Right hindlimb (tissue), 1 donor: ENCODE measurements at regions not wholly inside any gene's neighbourhood (a gene's known extent, or its start where the extent isn't known, plus 50 kb on each side); places are given as distances from the start of the nearest gene placed in this dataset.

Experiments
- DNase-seq: peaks from one replicate; pipeline ENCODE4 v3.0.0-alpha.2; 2018

GRCh38 chr3:72388117-72388516 lies 460.1 kb downstream of the SHQ1 start:
- DNase-seq, result no peak

- no peak for DNase-seq
Observed at GRCh38 chr3:72386327-72387000, 461.8 kb downstream of the SHQ1 start.

DNA sequence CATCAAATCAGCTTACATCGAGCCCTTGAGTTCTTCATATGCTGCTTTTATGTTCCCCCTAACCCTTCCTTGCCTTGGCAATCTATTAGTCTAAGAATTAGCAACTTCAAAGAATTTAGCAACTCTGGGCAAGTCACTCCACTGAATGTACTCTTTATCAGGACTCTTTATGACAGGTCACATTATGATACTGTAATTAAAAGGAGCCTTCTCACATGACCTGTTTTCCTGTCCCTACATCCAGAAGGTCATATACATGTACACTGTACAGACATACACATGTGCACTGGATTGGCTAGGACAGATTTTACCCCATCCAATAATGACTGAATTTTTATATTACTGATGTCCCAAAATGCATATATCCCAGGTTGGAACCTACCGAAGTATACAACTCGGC lies 463.1 kb downstream of the SHQ1 start:
- no peak for DNase-seq

- DNase-seq, result no peak
Observed at GRCh38 chr3:72384602-72385001, 463.6 kb downstream of the SHQ1 start.

- no peak for DNase-seq
Observed at GRCh38 chr3:72383883-72384282, 464.4 kb downstream of the SHQ1 start.

GRCh38 chr3:72383230-72383629 lies 465.0 kb downstream of the SHQ1 start:
- DNase-seq, result no peak

GRCh38 chr3:72382460-72382859 lies 465.8 kb downstream of the SHQ1 start:
- no peak for DNase-seq

DNA sequence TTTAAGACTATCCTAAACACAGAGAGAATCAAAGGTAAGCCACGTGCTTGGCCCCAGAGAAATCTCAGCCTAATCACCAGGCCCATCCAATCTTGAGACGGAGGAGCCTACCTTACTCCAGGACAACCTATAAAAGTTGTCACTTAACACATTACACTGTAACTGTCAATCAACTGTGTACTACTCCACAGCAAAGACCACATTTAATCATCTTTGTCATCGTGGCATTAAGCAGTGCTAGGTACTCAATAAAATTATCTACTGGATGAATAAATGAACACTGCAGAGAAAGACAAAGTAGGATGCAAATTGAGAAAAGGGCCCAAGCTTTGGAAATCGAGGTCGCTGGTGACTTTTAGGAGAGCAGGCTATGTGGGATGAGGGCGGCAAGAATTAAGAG lies 466.7 kb downstream of the SHQ1 start:
- no peak for DNase-seq

DNA sequence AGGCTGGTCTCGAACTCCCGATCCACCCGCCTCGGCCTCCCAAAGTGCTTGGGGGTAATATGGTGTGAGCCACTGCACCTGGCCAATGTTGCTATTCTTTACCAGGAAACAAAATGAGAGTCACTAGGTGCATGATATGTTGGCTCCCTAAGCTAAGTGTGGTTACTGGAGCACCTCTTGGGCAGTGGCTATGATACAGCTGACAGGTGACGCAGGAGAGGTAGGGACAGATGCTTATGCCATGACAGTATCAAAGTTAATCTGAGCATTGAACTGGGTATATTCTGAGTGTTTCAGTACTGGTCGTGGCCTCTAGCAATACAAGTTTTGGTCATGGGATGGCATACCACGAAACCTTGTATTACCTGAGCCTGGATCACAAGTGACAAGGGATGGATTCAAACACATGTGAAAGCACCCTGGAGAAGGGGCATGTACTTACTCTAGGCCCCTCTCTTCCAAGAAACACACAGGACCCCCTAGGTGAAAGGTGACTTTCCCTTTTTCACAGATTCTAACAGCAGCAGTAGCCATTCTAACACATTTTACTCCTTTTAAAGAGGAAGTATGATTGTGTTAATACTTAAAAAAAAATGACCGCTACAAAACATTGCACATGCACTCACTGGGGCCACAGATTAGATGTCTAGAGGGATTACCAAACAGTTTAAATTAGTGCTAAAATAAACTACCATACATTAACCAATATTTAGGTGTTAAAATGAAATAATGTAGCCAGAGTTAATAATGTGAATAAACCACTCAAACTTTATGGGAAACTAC lies 467.3 kb downstream of the SHQ1 start:
- no peak for DNase-seq

GRCh38 chr3:72380193-72380592 lies 468.1 kb downstream of the SHQ1 start:
- no peak for DNase-seq

- no peak for DNase-seq
Observed at GRCh38 chr3:72379500-72380187, 468.6 kb downstream of the SHQ1 start.

DNA sequence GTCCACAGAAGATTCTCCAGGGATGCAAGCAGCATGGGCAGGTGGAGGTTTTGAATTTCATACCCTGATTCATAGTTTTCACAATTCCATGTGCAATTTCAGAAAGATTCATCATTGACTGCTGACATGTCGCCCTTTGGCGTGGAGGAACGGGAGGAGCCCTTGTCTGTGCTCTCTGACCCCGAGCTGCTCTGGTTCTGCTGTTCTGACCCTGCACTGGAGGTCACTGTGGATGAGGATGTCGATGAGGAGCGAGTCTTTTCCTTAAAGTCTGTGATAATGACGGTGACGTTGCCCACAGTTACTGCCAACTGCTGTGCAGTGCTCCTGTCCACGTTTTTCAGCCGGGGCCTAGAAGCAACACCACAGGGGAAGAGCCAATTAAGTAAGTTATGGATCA lies 470.0 kb downstream of the SHQ1 start:
- no peak for DNase-seq

DNA sequence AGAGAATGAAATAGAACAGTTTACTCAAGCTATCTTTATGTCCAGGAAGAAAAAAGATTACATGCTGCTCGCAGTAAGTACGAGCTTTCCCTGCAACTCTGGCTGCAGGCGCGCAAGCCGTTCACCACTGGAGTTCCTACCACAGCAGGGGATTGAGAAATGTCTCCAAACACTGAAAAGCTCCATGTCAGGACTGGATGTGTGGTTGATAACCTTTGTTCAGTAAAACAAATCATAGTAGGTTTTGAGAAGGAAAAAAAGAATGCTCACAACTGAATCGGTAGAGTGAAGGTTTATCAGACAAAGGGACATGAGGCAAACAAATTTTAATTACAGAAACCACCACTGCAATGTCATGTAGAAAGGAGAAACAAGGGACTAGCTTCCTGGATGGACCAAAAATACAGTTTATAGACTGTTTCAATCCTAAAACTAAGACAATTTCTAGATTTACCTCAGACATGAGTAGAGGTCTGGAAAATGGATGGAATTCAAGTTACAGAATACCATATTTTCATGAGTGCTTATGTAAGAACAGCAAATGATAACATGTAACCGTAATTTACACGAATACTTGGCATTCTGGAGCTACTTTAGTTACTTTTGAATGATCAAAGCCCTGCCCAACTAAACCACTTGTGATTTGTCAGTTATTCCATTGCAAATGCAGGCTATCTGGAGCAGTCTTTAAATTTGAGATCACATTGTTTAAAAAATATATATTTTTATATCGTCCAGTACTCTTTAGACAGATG lies 471.1 kb downstream of the SHQ1 start:
- DNase-seq, result no peak

GRCh38 chr3:72375237-72376076 lies 472.8 kb downstream of the SHQ1 start:
- DNase-seq, result no peak

DNA sequence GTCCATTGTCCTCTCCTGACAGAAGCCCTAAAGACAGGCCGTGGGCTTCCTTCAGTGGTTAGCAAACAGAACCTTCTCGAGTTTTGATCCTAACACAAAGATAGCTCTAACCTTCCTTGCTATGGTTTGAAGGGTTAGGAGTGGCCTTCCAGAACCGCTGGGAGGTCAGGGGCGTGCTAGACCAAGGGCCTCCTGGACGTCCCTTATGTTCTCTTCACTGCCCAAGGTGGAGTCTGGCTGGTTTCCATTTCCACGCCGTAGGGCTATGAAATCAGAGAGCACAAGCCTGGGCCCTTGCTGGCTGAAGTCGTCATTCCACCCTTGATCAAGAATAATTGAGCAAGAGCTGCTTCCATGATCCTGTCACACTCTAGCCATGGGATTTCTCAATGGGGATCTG lies 475.1 kb downstream of the SHQ1 start:
- no peak for DNase-seq

DNA sequence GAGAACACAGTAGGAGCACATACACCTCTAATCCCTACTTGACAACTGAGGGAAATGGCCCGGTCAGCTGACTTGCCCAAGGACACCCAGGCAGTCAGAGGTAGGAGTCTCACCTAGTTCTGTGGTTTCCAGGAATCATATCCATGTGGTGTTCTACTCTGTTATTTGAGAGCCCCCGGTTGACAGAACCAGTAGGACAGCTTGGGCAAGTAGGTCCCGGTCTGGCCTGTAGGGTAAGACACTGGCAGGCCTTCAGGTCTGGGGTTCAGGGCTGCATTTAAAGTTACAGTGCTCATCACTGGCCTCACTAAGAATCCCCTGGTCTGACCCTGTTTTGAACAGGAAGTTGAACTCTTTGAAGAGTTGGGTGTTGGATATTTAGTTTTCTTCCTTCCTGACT lies 476.1 kb downstream of the SHQ1 start:
- no peak for DNase-seq

GRCh38 chr3:72371431-72371830 lies 476.8 kb downstream of the SHQ1 start:
- no peak for DNase-seq

DNA sequence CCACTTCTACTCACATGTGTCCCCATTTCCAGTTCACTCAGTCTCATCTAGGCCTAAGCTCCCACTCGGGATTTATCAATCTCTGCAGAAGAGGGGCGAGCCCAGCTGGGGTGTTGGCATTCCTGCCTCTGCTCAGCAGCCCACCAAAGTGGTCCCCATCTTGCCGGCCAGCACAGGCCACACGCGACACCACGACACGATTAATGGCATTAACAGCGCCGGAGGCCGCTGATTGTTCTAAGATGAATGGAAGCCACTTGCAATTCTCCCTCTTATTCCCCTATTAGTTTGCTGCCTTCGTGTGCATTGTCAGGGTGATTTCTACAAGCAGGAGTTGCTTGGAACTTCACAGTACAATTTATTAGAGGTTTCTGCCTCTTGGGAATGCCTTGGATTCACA lies 477.3 kb downstream of the SHQ1 start:
- DNase-seq, result no peak

DNA sequence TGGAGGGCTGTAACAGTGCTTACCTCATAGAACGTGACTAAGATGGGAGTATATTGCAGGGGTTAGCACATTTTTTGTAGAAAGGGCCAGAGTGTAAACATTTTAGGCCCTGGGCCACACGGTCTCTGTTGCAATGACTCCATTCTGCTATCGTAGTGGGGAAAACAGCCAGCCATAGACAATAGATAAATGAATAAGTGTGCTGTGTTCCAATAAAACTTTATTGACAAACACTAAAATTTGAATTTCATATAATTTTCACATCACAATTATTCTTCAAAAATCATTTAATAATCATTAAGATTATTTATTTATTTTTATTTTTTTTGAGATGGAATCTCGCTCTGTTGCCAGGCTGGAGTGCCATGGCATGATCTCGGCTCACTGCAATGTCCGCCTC lies 478.6 kb downstream of the SHQ1 start:
- DNase-seq, result no peak

DNA sequence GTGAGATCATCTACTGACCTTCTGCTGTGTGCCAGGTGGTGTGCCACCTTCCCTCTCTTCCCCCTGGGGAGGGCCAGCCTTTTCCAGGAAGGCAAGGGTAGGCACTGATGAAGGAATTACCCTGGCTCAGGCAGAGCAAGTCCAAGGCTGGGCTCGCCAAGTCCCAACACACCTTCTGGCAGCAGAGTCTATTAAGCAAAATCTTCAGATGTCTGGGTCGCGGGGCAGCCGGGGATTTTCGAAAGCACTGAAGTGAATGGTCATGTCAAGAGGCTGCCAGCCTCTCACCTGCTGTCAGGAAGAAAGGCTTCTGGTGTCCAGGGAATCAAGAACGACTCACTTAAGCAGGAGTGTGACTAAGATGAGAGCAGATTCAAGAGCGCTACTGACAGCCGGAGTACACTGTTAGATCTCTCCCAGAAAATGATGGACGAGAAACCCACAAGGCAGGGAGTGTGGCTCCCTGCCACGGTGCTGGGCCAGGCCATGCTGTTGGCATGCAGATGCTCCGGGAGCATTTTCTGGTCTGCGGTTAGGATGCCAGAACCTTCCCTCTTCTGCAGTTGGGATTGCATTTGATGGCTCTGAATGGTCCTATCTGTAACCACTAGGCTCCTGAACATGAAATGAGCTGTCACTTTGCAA lies 479.8 kb downstream of the SHQ1 start:
- DNase-seq, result no peak

DNA sequence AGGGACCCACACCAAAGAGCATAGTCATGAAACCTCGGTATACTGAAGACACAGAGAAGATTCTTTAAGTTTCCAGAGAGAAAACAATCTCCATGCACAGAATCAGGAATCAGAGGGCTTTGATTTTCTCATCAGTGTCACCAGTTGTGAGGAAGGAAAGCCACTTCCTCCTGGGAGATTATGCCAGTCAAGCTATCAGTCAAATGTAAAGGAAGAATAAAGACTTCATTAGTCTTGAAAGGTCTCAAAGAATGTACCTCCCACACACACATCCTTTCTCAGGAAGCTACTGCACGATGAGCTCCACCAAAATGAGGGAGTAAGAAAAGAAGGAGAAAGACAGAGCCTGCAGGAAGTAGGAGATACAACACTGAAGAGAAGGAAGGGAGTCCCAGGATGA lies 486.3 kb downstream of the SHQ1 start:
- no peak for DNase-seq

DNA sequence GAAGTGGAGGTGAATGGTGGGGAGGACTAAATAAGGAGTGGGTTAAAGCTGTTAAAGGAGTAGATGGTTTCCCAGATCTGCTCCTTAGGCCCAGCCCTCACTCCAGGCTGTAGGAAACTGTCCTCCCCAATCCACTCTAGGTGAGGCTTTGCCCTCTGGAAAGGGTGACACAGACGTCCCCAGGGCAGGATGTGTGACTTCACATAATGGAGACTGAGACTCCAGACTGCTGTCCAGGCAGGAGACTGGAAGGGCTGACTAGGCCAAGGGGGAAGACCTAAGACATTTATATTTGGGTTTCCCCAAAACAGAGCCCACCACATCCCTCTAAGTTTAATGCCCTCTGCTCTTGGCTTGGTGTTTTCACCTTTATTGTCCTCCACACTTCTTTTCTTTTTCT lies 488.5 kb downstream of the SHQ1 start:
- no peak for DNase-seq
